ENCODE measurements at regions not wholly inside any gene's neighbourhood (a gene's known extent, or its start where the extent isn't known, plus 50 kb on each side); places are given as distances from the start of the nearest gene placed in this dataset.

- no peak for DNase-seq
- intact Hi-C loops (cut with DNase I), result no loop called here
- Histone ChIP-seq H3K4me1 (no peaks in the 10 kb centered on the region), H3K4me3 (no peak overlapping the region), H3K27me3 (no peaks in the 10 kb centered on the region), H3K36me3 (no peaks in the 10 kb centered on the region), H3K9me3 (peaks cover 0 to 10% (median 0%) of the 10 kb centered on the region in 3 donors), H3K27ac (no peak overlapping the region)
- no CpG with 5 or more reads among the region's 1 CpG for WGBS, 2 donors
- TF ChIP-seq, protein P1, sequence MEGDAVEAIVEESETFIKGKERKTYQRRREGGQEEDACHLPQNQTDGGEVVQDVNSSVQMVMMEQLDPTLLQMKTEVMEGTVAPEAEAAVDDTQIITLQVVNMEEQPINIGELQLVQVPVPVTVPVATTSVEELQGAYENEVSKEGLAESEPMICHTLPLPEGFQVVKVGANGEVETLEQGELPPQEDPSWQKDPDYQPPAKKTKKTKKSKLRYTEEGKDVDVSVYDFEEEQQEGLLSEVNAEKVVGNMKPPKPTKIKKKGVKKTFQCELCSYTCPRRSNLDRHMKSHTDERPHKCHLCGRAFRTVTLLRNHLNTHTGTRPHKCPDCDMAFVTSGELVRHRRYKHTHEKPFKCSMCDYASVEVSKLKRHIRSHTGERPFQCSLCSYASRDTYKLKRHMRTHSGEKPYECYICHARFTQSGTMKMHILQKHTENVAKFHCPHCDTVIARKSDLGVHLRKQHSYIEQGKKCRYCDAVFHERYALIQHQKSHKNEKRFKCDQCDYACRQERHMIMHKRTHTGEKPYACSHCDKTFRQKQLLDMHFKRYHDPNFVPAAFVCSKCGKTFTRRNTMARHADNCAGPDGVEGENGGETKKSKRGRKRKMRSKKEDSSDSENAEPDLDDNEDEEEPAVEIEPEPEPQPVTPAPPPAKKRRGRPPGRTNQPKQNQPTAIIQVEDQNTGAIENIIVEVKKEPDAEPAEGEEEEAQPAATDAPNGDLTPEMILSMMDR (IDR thresholded peaks at IDR 0.05), result no peak
- no peak for TF ChIP-seq POLR2A (IDR thresholded peaks at IDR 0.05)
Observed at GRCh38 chr16:9351841-9352434, 260.5 kb downstream of the HAPSTR1 start.

DNA sequence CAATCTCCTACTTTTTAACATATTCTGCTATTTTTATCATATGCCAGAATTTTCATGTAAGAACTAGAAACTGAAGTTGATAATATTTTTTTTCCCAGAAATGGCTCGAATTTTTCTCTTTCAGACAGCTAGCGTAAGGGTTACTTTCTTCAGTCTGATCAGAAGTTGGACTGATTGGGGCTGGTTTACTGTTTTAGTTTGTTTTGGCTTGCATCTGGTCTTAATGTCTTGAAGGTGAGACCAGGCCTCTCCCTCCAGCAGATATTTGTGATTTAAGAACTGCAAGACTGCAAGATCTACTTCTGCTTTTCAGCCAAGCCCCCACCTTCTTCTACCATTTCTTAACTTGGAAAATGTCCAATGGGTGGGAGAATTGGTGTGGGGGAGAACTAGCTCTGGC is 266.4 kb downstream of the HAPSTR1 start:
- 63 to 73% methylated on average over 2 of the region's 2 CpGs for WGBS, 2 donors
- H3K9me3 ChIP-seq, result no peaks in the 10 kb centered on the region
- intact Hi-C loops (cut with DNase I), result no loop called here
- no peak overlapping the region for H3K27ac ChIP-seq
- H3K4me3 ChIP-seq, result no peak overlapping the region
- no peak for DNase-seq
- TF ChIP-seq POLR2A (IDR thresholded peaks at IDR 0.05), result no peak
- TF ChIP-seq, protein P1 (IDR thresholded peaks at IDR 0.05), result no peak
- no peaks in the 10 kb centered on the region for H3K36me3 ChIP-seq
- H3K4me1 ChIP-seq, result no peaks in the 10 kb centered on the region
- no peaks in the 10 kb centered on the region for H3K27me3 ChIP-seq

- Histone ChIP-seq H3K4me3 (no peak overlapping the region), H3K4me1 (peaks cover 0 to 8% (median 0%) of the 10 kb centered on the region in 3 donors), H3K9me3 (no peaks in the 10 kb centered on the region), H3K36me3 (no peaks in the 10 kb centered on the region), H3K27me3 (no peaks in the 10 kb centered on the region), H3K27ac (no peak overlapping the region)
- intact Hi-C loops (cut with DNase I), result no loop called here
- TF ChIP-seq, protein P1 (IDR thresholded peaks at IDR 0.05), result no peak
- TF ChIP-seq POLR2A (IDR thresholded peaks at IDR 0.05), result no peak
- 60 to 88% methylated on average over 1 to 6 of the region's 7 CpGs for WGBS, 2 donors
- no peak for DNase-seq
Observed at GRCh38 chr16:9360075-9360474, 268.6 kb downstream of the HAPSTR1 start.

- TF ChIP-seq POLR2A (IDR thresholded peaks at IDR 0.05), result no peak
- no peak overlapping the region for H3K4me3 ChIP-seq
- H3K4me1 ChIP-seq, result peaks cover 0 to 19% (median 0%) of the 10 kb centered on the region in 3 donors
- intact Hi-C loops (cut with DNase I), result no loop called here
- H3K9me3 ChIP-seq, result no peaks in the 10 kb centered on the region
- no peaks in the 10 kb centered on the region for H3K36me3 ChIP-seq
- 79 to 85% methylated on average over 8 of the region's 8 CpGs for WGBS, 2 donors
- no peak for DNase-seq
- H3K27ac ChIP-seq, result no peak overlapping the region
- H3K27me3 ChIP-seq, result no peaks in the 10 kb centered on the region
Observed at GRCh38 chr16:9362050-9362449, 270.6 kb downstream of the HAPSTR1 start.

DNA sequence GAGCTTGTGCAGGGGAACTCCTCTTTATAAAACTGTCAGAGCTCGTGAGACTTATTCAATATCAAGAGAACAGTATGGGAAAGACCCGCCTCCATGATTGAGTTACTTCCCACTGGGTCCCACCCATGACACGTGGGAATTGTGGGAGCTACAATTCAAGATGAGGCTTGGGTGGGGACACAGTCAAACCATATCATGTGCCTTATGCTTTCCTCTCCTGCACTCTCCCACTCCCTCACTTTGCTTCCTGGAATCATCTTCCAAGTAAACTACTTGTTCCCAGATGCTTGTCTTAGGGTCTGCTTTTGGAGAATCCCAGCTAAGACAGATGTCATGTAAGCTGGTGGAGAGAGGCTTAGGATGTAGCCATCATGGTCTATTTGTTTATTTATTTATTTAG is 271.2 kb downstream of the HAPSTR1 start:
- H3K27ac ChIP-seq, result no peak overlapping the region
- TF ChIP-seq POLR2A (IDR thresholded peaks at IDR 0.05), result no peak
- TF ChIP-seq, protein P1 (IDR thresholded peaks at IDR 0.05), result no peak
- H3K9me3 ChIP-seq, result no peaks in the 10 kb centered on the region
- no peaks in the 10 kb centered on the region for H3K36me3 ChIP-seq
- H3K4me1 ChIP-seq, result peaks cover 0 to 19% (median 0%) of the 10 kb centered on the region in 3 donors
- 66 to 80% methylated on average over 3 of the region's 3 CpGs for WGBS, 2 donors
- DNase-seq, result no peak
- H3K27me3 ChIP-seq, result no peaks in the 10 kb centered on the region
- no peak overlapping the region for H3K4me3 ChIP-seq
- intact Hi-C loops (cut with DNase I), result no loop called here

DNA sequence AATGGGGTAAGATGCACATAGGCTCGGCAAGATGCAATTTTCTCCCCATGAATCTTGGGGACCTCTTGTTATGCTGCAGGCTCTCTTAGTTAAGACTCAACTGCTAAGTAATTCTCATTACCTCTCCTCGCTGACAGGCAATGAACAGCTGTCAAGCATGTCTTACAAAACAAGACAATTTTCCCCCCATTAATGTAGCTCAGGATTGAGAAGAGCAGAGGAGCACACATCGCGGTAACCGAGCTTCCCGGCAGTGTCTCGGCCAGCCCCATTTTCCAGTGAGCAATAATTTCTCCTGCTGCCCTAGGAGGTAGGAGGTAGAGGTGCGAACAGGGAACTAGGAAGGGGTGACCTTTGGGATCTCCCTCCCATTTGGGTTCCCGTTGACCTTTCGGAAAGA is 272.1 kb downstream of the HAPSTR1 start:
- no peaks in the 10 kb centered on the region for H3K27me3 ChIP-seq
- H3K9me3 ChIP-seq, result no peaks in the 10 kb centered on the region
- peaks cover 0 to 19% (median 0%) of the 10 kb centered on the region in 3 donors for H3K4me1 ChIP-seq
- intact Hi-C loops (cut with DNase I), result no loop called here
- H3K4me3 ChIP-seq, result no peak overlapping the region
- no peak for TF ChIP-seq POLR2A (IDR thresholded peaks at IDR 0.05)
- TF ChIP-seq, protein P1 (IDR thresholded peaks at IDR 0.05), result no peak
- no peak overlapping the region for H3K27ac ChIP-seq
- WGBS, 2 donors, result 81 to 83% methylated on average over 10 of the region's 10 CpGs
- no peak for DNase-seq
- no peaks in the 10 kb centered on the region for H3K36me3 ChIP-seq
